Fibroblast of skin of abdomen (primary cell): ENCODE measurements at regions not wholly inside any gene's neighbourhood (a gene's known extent, or its start where the extent isn't known, plus 50 kb on each side); places are given as distances from the start of the nearest gene placed in this dataset.

Experiments used
- DNase-seq: peaks from one replicate; pipeline ENCODE4 v3.0.0-alpha.2; 2013

DNA sequence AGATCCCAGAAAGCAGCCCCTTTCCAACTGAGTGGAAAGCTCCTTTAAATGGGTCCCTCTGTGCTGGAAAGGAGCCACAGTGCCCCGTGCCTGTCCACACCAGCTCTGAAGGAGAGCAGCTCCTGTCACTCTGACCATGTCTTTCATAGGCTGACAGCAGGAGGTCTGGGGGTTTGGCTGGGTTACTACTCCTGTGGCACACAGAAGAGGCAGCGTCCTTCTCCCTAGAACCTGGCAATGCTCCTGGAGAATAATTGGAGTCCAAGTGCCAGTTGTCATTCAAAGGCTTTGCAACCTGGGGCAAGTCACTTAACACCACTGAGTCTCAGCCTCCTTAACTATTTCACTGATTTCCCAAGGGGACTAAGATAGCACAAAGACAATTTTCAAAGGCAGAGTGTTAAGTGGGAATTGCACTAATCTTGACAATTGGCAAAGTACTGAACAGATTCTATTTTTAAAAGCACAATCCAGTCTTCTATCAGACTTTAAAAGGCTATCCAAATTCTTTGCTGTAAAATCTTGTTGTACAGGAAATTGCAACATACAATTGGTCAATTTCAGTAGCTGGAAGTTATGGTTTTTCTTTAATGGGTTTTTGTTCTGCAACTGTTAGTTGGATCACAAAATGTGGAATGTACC lies 457.2 kb downstream of the KIF16B start:
- DNase-seq: peak; percentile 12

DNA sequence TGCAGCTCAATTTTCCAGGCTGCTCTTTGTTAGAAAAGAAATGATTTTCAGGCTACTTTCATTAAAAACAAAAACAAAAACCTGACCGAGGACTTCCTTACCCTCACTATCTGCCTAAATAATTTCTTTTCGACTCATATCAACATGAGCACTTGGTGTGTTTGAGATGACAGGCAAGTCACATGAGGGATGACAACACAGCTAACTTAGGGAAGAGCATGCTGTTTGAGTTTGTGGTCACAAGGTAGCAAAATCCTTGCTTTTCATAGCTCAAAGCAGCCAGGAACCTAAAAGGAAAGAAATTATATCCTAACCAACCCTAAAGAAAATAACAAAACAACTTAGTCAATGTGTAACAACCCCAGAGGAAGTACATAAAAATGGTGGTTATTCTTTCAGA lies 459.5 kb downstream of the KIF16B start:
- DNase-seq: no peak

DNA sequence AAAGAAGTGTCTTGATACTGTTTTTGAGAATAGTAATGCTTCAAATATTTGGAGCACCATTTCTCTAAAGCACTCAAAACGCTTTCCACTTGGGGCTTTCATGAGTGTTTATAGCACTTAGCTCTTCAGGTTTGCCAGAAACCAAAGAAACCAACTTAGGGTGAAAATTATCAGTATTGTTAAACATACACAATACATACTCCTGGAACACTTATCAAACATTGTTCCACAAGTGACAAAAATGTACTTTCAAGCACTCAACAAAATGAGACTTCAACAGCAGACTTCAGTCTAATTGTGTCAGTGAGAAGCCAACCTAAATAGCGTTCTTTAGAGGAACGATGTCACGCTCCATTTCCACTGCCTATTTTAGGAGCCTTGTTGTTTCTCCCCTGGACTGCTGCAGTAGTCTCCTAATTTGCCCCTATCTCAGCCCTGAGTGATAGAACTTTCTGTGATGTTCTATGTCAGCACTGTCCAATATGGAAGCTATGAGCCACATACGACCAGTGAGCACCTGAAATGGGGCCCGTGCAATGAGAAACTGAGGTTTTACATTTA lies 461.3 kb downstream of the KIF16B start:
- no peak for DNase-seq

DNA sequence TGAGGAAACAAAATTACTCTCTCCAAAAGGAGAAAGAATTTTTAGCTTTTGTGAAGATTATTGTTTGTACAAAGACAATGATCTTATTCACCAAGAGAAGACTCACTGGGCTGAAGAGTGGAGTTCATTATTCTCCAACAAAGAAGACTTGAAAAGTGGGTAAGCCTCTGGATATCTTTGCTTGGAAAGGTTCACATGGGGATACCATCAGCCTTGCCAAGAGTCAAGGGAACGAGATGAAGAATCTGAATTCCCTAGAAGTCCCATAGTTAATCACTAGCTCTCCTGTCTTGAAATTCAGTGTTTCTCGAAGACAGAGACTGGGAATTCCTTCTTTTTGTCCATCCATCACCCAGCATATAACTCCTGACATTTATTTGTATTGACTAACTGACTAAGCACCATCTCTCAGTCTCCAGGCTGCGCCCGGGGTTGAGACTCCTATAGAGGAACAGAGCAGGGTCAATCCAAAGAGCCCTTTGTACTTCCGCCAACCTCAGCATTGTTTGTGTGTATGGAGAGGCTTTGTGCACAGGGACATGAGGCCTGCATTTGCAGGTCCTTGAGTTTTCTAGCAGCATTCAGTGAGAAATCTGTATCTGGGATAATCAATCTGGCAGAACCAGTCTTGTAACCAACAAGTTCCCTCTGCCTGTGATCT lies 461.9 kb downstream of the KIF16B start:
- no peak for DNase-seq

GRCh38 chr20:16107172-16107870 lies 465.9 kb downstream of the KIF16B start:
- DNase-seq: no peak

DNA sequence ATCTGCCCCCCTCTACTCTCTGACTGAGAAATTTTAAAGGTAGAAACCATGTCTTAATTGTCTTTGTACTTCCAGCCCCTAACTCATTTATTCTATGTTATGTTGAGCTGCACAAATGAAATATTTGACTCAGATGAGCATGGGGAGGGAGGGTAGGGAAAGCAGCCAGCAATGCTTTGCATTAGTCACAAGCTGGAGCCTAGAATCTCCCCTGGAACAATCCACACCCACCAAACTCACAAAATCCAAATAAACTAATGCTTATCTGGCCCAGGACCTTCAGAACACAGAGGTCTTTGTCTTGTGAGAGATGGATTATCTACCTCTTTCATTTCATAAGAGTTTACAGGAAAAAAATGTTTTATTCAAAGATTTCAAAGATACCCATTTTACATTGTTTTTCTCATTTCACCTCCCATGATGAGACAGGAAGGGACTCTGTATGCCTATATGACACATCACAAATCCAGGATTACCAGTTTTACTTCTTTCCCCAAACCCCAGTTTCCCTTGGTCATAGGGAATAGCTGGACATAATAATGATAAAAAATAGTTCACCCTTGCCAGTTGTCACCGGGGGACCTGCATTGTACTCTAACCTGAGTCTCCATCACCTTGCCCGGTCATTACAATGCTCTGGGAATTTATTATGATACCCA lies 466.9 kb downstream of the KIF16B start:
- peak; percentile 6 for DNase-seq

DNA sequence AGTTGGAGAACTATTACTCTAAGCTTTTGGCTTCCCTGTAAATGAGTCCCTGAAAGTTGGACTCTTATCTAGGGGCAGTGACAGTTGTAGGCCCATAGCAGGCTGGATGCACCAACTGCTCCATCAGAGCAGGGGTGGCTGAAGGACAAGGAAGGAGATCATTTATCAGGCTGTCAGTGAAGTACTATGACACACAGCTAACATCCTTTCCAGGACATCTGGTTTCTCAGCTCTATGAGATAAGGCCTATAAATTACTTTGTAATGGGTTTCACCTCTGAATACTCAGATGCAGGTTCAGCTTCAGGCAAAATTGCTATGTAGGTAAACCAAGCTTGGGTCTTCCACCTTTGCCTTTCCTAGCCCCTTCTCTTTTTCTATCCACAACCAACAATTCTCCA lies 468.5 kb downstream of the KIF16B start:
- DNase-seq: no peak
